Right lung (tissue), 2 donors: ENCODE measurements at regions not wholly inside any gene's neighbourhood (a gene's known extent, or its start where the extent isn't known, plus 50 kb on each side); places are given as distances from the start of the nearest gene placed in this dataset.
A peak's percentile ranks its signal among the peaks of the same experiment; 100 is the strongest.

Source experiments
- DNase-seq, 2 donors: peaks; one replicate each; pipeline ENCODE4 v3.0.0-alpha.2; 2013

- DNase-seq = peak in 1 of 2 donors; percentile 73
Measured at GRCh38 chr16:85390511-85391174, 222.5 kb upstream of the GSE1 start.

- no peak for DNase-seq
Measured at GRCh38 chr16:85391175-85391707, 221.9 kb upstream of the GSE1 start.

- no peak for DNase-seq
Measured at GRCh38 chr16:85391769-85392583, 221.1 kb upstream of the GSE1 start.

- no peak for DNase-seq
Measured at GRCh38 chr16:85392756-85393673, 220.1 kb upstream of the GSE1 start.

GRCh38 chr16:85393674-85394451 lies 219.3 kb upstream of the GSE1 start:
- peak in 1 of 2 donors; percentile 58 for DNase-seq

GRCh38 chr16:85394456-85395206 lies 218.5 kb upstream of the GSE1 start:
- DNase-seq = no peak

- peak; percentile 66 to 77 for DNase-seq
Measured at GRCh38 chr16:85395207-85395912, 217.8 kb upstream of the GSE1 start.

GRCh38 chr16:85395913-85396878 lies 216.9 kb upstream of the GSE1 start:
- DNase-seq = no peak

GRCh38 chr16:85396879-85397871 lies 215.9 kb upstream of the GSE1 start:
- DNase-seq = no peak

- no peak for DNase-seq
Measured at GRCh38 chr16:85398050-85398451, 215.1 kb upstream of the GSE1 start.

- no peak for DNase-seq
Measured at GRCh38 chr16:85398688-85399582, 214.2 kb upstream of the GSE1 start.

GRCh38 chr16:85399583-85400284 lies 213.4 kb upstream of the GSE1 start:
- no peak for DNase-seq

GRCh38 chr16:85400305-85401205 lies 212.6 kb upstream of the GSE1 start:
- no peak for DNase-seq

GRCh38 chr16:85401370-85401916 lies 211.7 kb upstream of the GSE1 start:
- no peak for DNase-seq
